GM18870 (cell line): ENCODE measurements at regions not wholly inside any gene's neighbourhood (a gene's known extent, or its start where the extent isn't known, plus 50 kb on each side); places are given as distances from the start of the nearest gene placed in this dataset.
"Not testable (repeated sequence)": the region's sequence is repeated elsewhere in the genome, so short reads cannot be mapped to it uniquely, and the experiment has no call there.

Source experiments
- ATAC-seq: cut with Tn5 transposase; IDR thresholded peaks from one replicate; pipeline ENCODE4 v1.9.1; 2021; ENCODE audit warnings: moderate library complexity; ENCODE audit not compliant: unreplicated experiment

DNA sequence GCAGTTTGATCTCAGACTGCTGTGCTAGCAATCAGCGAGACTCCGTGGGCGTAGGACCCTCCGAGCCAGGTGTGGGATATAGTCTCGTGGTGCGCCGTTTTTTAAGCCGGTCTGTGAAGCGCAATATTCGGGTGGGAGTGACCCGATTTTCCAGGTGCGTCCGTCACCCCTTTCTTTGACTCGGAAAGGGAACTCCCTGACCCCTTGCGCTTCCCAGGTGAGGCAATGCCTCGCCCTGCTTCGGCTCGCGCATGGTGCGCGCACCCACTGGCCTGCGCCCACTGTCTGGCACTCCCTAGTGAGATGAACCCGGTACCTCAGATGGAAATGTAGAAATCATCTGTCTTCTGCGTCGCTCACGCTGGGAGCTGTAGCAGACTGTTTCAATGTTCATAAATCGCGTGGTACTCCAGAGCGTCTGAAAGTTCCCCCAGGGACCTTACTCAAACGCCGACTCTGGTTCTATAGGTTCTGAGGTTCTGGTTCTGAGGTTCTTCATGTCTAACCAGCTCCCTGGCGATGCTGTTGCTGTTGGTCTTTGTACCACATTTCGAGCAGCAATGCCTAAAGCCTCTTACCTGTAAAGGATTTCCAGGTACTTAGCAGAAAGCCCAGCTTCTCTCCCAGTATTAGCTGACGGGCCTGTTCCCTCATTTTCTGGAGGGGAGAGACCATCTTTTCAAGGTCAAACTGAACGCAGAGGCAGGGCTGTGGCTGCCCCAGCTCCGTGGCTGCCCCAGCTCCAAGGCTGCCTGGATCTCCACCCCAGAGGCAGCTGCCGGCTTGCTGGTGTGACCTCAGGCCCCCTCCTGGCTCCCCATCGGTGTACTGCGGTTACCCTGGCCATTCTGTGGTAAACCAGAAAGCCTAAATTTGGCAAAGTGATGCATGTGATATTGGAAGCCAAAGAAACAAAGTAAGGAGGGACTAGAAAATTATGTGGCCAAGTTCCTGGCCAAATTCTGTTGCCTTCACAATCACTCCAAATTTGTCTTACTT, 207.9 kb downstream of the RAB11FIP2 start:
- ATAC-seq: not testable (repeated sequence)

DNA sequence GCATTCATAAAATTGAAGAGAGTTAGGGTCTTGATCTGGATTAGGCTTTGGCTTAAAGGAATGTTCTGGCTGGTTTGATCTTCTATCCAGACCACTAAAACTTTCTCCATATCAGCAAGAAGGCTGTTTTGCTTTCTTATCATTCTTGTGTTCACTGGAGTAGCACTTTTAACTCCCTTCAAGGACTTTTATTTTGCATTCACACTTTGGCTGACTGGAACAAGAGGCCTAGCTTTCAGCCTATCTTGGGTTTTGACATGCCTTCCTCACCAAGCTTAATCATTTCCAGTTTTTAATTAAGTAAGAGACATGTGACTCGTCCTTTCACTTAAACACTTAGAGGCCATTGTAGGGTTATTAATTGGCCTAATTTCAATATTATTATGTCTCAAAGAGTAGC, 190.3 kb downstream of the RAB11FIP2 start:
- ATAC-seq: not testable (repeated sequence)

DNA sequence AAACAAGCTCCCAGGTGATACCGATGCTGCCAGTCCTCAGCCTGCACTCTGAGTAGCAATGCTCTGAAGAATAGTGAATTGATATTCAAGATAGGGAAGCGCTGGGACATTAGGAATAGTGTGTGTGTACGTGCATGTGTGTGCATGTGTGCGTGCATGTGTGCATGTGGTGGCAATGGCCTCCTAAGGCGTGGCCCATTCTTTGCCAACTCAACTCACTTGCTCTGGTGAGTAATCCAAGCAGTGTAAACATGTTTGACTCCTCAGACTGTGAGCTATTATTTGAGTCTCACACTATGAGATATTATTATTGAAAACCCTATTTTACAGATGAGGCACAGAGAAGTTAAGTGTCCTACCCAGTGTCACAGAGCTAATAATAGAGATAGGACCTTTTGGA, 186.6 kb downstream of the RAB11FIP2 start:
- ATAC-seq: no peak

GRCh38 chr10:117860823-117861222, 185.9 kb downstream of the RAB11FIP2 start:
- ATAC-seq: no peak

- ATAC-seq: no peak
Measured at GRCh38 chr10:117861329-117861728, 185.4 kb downstream of the RAB11FIP2 start.

GRCh38 chr10:117863771-117864170, 183.0 kb downstream of the RAB11FIP2 start:
- no peak for ATAC-seq

GRCh38 chr10:117865945-117866344, 180.8 kb downstream of the RAB11FIP2 start:
- ATAC-seq: no peak

DNA sequence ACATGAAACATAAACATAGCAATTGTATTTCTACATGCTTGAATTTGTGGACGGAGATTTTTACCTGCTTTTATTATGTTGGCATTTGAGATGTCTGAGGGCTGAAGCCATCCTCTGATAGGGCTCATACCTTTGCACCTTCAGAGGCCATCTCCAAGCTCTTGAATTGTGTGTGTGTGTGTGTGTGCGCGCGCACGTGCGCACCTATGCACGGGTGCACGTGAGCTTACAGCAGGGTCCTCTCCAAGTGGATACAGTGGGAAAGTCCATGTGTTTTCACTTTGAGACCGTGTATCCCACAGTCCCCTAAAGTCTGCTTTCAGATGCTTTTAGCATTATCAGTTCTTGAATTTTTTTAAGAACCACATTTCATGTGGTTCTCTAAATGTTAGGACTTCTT, 178.6 kb downstream of the RAB11FIP2 start:
- ATAC-seq: no peak

GRCh38 chr10:117875793-117876192, 170.9 kb downstream of the RAB11FIP2 start:
- no peak for ATAC-seq

- ATAC-seq: no peak
Measured at GRCh38 chr10:117876210-117876609, 170.5 kb downstream of the RAB11FIP2 start.

DNA sequence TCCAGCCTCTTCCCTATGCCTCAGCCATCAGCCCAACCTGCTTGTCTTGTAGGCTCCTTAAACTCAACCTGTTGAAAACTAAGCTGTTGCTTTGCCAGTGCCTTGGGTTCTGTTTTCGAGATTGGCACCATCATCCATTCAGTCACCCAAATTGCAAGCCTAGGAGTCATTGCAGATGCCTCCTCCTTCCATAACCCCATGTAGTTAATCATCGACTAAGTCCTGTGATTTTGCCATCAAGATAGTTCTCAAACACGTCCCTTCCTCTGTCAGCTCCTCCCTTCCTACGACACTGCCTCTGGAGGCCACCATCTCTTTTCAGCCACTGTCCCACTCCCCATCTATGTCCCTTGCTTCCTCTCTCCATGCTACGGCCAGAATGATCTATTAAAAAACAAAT, 168.1 kb downstream of the RAB11FIP2 start:
- no peak for ATAC-seq

- no peak for ATAC-seq
Measured at GRCh38 chr10:117884093-117884492, 162.6 kb downstream of the RAB11FIP2 start.

- ATAC-seq: no peak
Measured at GRCh38 chr10:117884592-117884991, 162.1 kb downstream of the RAB11FIP2 start.

- ATAC-seq: no peak
Measured at GRCh38 chr10:117885206-117885829, 161.4 kb downstream of the RAB11FIP2 start.

GRCh38 chr10:117886766-117887165, 160.0 kb downstream of the RAB11FIP2 start:
- ATAC-seq: no peak

- ATAC-seq: no peak
Measured at GRCh38 chr10:117889664-117890063, 157.1 kb downstream of the RAB11FIP2 start.

- no peak for ATAC-seq
Measured at GRCh38 chr10:117892681-117893220, 154.0 kb downstream of the RAB11FIP2 start.

- ATAC-seq: no peak
Measured at GRCh38 chr10:117894339-117894738, 152.4 kb downstream of the RAB11FIP2 start.

DNA sequence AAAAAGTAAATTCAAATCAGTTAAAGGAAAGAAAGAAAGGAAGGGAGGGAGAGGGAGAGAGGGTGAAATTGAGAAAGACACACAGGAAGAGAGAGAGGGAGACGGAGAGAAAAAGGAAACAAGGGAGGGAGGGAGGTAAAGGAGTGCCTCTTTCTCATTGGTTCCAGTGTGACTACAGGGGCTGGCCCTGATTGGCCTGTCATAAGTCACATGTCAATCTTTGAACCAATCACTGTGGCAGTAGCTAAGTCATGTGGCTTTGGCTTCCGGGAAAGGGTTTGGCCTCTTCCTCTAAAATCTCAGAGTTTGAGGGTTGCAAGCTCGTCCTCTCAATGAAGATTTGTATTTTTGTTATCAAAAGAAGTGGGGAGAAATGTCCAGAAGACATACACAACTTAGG, 150.2 kb downstream of the RAB11FIP2 start:
- ATAC-seq: no peak

DNA sequence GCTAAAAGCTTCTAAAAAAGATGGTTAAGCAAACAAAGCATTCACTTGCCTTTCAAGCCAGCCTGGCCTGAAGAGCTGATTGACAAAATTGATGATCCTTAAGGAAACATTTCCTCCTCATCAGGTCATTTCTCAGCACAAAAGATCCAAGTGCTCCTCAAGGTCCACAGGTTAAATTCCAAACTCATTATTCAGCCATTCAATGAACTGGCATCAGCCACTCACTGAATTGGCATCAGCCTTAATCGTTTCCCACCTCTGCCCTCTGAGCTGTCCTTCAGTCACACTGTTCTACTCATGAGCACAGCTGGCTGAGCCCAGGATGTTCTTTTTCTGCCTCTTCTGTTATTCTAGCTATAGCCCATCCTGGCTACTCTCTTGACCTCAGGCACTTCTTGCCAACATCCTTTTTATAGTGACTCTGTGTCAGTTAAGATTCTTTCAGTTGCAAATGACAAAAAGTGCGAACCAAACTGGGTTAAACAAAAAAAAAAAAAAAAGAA, 147.5 kb downstream of the RAB11FIP2 start:
- no peak for ATAC-seq

DNA sequence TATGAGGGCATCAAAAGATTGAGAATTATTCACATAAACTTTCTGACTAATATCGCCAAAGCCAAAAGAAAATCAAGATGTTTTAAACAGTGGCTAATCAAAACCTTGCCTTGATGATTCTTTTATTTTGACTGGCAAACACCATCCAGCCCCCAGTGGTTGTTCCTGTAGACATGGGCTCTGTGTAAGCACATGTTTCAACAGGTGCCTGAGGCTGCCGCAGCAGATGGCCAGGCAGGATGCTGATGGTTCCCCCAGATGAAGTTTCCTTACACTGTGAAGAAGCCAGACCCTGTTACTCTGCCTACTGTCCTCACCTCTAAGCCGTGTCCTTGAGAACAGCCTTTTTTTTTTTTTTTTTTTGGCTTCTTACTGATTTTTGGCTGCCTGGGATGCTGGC, 146.5 kb downstream of the RAB11FIP2 start:
- ATAC-seq: no peak

DNA sequence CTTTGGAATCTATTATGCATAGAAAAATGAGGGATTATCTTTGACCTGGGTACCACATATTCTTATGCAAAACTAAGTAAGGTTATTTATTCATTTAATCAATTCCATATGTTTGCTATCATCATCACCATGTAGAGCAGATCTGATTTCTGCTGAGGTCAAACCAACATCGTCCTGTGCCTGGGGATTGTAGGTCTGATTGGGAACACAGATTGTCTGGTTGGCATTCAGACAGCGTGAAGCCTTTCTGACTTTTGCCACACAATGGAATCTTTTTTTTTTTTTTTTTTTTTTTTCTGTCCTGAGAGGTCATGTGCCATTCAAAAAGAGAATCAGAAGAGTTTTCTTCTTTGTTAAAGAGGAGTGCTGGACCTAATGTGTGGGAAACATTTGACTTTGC, 142.9 kb downstream of the RAB11FIP2 start:
- ATAC-seq: no peak
